Vagina (tissue), 2 donors: ENCODE measurements at regions not wholly inside any gene's neighbourhood (a gene's known extent, or its start where the extent isn't known, plus 50 kb on each side); places are given as distances from the start of the nearest gene placed in this dataset.
"Not testable (repeated sequence)": the region's sequence is repeated elsewhere in the genome, so short reads cannot be mapped to it uniquely, and the experiment has no call there.

Experiments used
- DNase-seq, 2 donors: peaks; one replicate each; pipeline ENCODE4 v3.0.0-alpha.2; 2017; ENCODE audit errors: extremely low spot score in 2 of 2
- H3K27ac ChIP-seq: fragments of 200-600 bp; sonication (generic); one replicate; pipeline ENCODE4 v1.5.1; 2019
- H3K27me3 ChIP-seq: fragments of 200-600 bp; sonication (generic); one replicate; pipeline ENCODE4 v1.5.1; 2019
- H3K36me3 ChIP-seq, 2 donors: fragments of 200-600 bp; sonication (generic); one replicate each; pipeline ENCODE4 v1.5.1; 2017 to 2019
- H3K4me1 ChIP-seq: fragments of 200-600 bp; sonication (generic); one replicate; pipeline ENCODE4 v1.5.1; 2019
- H3K4me3 ChIP-seq, 2 donors: fragments of 200-600 bp; sonication (generic); 1 replicate in 1 of 2; 2 replicates in 1 of 2; pipeline ENCODE4 v1.5.1; 2016 to 2019
- H3K9me3 ChIP-seq: fragments of 200-600 bp; sonication (generic); one replicate; pipeline ENCODE4 v1.5.1; 2019
- CTCF ChIP-seq, 3 experiments: fragments of 450-650 bp in 2 of 3; fragments of 200-600 bp in 1 of 3; sonication (generic) in 1 of 3; IDR thresholded peaks; one replicate each; pipeline ENCODE4 v1.5.1; 2017 to 2019; ENCODE audit warnings: antibody characterized with exemption in 3 of 3, mild to moderate bottlenecking in 2 of 3, moderate library complexity in 2 of 3
- POLR2A ChIP-seq, 2 donors: fragments of 450-650 bp; IDR thresholded peaks; one replicate each; pipeline ENCODE4 v1.6.1; 2017; ENCODE audit warnings: antibody characterized with exemption in 2 of 2, mild to moderate bottlenecking in 2 of 2, moderate library complexity in 2 of 2
- POLR2AphosphoS5 ChIP-seq, 2 donors: sonication (generic); formaldehyde crosslinking; IDR thresholded peaks; one replicate each; pipeline ENCODE4 v1.9.0; 2017; ENCODE audit warnings: antibody characterized with exemption in 2 of 2, mild to moderate bottlenecking in 2 of 2, low read depth in 1 of 2; ENCODE audit not compliant: insufficient read depth in 1 of 2
- intact Hi-C: fragments of 100-400 bp; cut with DNase I; formaldehyde crosslinking; loops from one replicate; pipeline ENCODE4 v1.15.1; 2023

GRCh38 chr14:99034711-99035171 lies 237.3 kb downstream of the BCL11B start:
- TF ChIP-seq CTCF (IDR thresholded peaks at IDR 0.05) (no peak), POLR2A (IDR thresholded peaks at IDR 0.05) (no peak), POLR2AphosphoS5 (IDR thresholded peaks at IDR 0.05; ENCODE audit: insufficient read depth in 1 of 2, low read depth in 1 of 2) (no peak)
- Histone ChIP-seq H3K4me1 (peaks cover 21% of the 10 kb centered on the region), H3K27me3 (no peaks in the 10 kb centered on the region), H3K27ac (peak overlapping the region; percentile 79), H3K36me3 (no peaks in the 10 kb centered on the region), H3K4me3 (no peak overlapping the region), H3K9me3 (no peaks in the 10 kb centered on the region)
- intact Hi-C loops = no loop called here
- DNase-seq = no peak

DNA sequence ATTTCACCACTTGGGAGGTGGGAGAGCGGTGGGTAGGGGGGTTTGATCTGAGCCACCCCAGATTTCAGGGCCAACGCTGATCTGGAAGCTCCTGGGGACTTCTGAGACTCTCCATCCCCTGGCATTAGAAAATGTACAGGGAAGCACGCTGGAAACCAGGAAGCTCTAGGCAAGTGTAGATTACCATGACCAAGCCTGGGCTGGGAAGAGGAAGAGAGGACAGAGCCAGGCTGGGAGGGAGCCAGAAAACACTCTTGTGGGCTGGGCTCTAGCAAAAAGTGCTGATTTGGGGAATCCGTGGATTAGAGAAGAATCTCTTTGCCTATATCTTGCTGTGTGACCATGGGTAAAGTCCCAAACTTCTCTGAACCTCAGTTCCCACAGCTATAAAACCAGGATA lies 236.7 kb downstream of the BCL11B start:
- DNase-seq = no peak
- Histone ChIP-seq H3K4me3 (peak overlapping the region in 1 of 2 donors; percentile 21), H3K9me3 (no peaks in the 10 kb centered on the region), H3K4me1 (peaks cover 21% of the 10 kb centered on the region), H3K27me3 (no peaks in the 10 kb centered on the region), H3K36me3 (no peaks in the 10 kb centered on the region), H3K27ac (peak overlapping the region; percentile 79)
- intact Hi-C loops = no loop called here
- TF ChIP-seq CTCF (IDR thresholded peaks at IDR 0.05) (no peak), POLR2AphosphoS5 (IDR thresholded peaks at IDR 0.05; ENCODE audit: insufficient read depth in 1 of 2, low read depth in 1 of 2) (no peak), POLR2A (IDR thresholded peaks at IDR 0.05) (no peak)

GRCh38 chr14:99035712-99036610 lies 236.0 kb downstream of the BCL11B start:
- peak; percentile 63 to 92 for TF ChIP-seq POLR2AphosphoS5 (IDR thresholded peaks at IDR 0.05; ENCODE audit: insufficient read depth in 1 of 2, low read depth in 1 of 2)
- no peak for TF ChIP-seq POLR2A (IDR thresholded peaks at IDR 0.05)
- TF ChIP-seq CTCF (IDR thresholded peaks at IDR 0.05) = no peak
- no peaks in the 10 kb centered on the region for H3K9me3 ChIP-seq
- intact Hi-C loops = no loop called here
- no peaks in the 10 kb centered on the region for H3K27me3 ChIP-seq
- peak overlapping the region; percentile 11 to 21 for H3K4me3 ChIP-seq
- H3K27ac ChIP-seq = peak overlapping the region; percentile 79
- peak in 1 of 2 donors; percentile 94 for DNase-seq
- H3K4me1 ChIP-seq = peaks cover 21% of the 10 kb centered on the region
- no peaks in the 10 kb centered on the region for H3K36me3 ChIP-seq

DNA sequence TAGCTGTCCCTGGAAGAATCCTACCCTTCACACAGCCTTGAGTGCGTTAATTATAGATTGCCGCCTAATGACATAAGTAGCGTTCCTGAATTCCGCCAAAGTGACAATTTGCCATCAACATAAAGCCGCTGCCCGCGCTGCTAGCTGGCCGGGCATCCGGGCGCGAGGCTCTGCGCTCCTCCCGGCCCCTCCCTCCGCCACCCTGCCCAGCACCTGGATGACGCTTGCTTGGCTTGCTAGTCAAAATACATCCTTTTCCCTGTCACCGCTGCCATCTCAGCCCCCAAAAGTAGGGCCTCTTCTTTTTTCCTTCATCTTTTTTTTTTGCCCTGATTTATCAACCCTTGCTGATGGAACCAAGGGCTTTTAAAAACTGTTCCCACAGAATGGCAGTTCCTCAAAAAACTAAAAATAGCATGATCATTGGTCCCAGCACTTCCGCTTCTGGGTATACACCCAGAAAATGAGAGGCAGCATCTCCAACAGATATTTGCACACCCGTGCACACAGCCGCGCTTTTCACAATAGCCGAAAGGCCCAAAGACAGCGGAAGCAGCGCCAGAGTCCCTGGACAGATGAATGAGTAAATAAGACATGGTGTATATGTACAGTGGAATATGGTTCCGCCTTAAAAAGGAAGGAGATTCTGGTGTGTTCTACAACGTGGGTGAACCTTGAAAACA lies 235.2 kb downstream of the BCL11B start:
- no peaks in the 10 kb centered on the region for H3K9me3 ChIP-seq
- peaks cover 21% of the 10 kb centered on the region for H3K4me1 ChIP-seq
- H3K4me3 ChIP-seq = peak overlapping the region in 1 of 2 donors; percentile 21
- no peaks in the 10 kb centered on the region for H3K36me3 ChIP-seq
- TF ChIP-seq CTCF (IDR thresholded peaks at IDR 0.05) (no peak), POLR2AphosphoS5 (IDR thresholded peaks at IDR 0.05; ENCODE audit: insufficient read depth in 1 of 2, low read depth in 1 of 2) (no peak), POLR2A (IDR thresholded peaks at IDR 0.05) (no peak)
- intact Hi-C loops = no loop called here
- H3K27me3 ChIP-seq = no peaks in the 10 kb centered on the region
- DNase-seq = no peak
- H3K27ac ChIP-seq = peak overlapping the region; percentile 79

- intact Hi-C loops, DNase-seq: not testable (repeated sequence)
Measured at GRCh38 chr14:99037326-99037725, 234.7 kb downstream of the BCL11B start.

More at GRCh38 chr14:99037326-99037725, 234.7 kb downstream of the BCL11B start:
- not testable (repeated sequence) for H3K4me3 ChIP-seq, H3K27ac ChIP-seq, H3K27me3 ChIP-seq, H3K36me3 ChIP-seq, H3K9me3 ChIP-seq
- peaks cover 21% of the 10 kb centered on the region for H3K4me1 ChIP-seq
